ENCODE measurements at regions not wholly inside any gene's neighbourhood (a gene's known extent, or its start where the extent isn't known, plus 50 kb on each side); places are given as distances from the start of the nearest gene placed in this dataset.

DNA sequence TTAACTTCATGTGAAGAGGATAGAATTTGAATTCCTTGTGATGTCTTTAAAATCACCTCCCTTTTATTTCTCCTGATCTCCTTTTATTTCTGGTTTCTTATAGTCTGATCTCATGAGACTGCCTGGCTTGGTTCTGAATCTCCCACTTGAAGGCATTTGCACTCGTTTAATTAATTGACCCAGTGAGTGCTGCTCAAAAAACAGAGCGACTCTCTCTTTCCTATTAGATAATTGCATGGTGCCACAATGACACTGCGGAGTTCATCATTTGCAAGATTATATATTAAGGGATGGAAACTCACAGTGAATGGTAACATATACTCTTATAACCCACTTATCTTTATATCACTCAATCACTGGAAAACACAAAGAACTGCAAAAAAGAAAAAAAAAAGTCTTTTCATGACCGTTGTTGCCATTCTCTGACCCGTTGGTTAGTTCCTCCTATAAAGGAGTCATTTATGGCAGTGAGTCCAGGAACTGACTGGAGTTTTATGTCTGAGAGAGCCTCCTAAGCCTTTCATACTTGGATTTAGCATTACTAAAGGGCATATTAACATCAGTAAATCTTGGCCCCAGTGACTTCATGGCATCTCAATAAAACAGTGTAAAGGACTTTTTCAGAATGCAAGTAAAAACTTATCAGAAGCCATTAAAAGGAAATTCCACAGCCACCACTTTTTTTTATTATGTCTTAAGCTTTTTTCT is 103.3 kb upstream of the EPHA4 start:
- no peak for DNase-seq

DNA sequence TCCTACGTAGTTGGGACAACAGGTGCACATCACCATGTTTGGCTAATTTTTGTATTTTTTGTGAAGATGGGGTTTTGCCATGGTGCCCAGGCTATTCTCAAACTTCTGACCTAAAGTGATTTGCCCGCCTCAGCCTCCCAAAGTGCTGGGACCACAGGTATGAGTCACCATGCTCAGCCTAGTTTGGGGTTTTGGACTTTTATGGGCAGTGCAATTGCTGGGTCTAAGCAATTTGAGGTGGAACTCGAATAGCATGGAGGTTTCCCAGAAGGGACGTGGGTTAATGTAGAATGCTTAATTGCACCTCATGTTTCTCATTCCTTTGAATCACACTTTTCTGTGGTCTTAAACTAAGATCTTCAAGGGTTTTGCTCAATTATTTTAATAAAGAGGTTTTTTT is 102.3 kb upstream of the EPHA4 start:
- DNase-seq, result no peak

DNA sequence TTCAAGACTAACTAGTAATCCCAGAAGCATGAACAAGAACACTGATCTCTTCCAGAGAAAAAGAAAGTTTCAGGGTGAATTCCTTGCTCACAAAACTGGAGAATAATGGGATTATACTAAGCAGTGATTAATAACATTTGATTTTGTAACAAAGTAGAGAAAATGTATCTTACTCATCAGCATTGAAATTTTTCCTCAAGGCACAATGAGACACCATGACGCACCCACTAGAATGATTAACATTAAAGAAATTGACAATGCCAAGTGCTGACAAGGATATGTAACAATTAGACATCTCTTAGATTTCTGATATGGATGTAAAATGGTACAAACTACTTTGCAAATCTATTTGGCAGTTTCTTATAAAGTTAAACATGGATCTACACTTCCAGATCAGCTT is 101.1 kb upstream of the EPHA4 start:
- DNase-seq, result no peak

DNA sequence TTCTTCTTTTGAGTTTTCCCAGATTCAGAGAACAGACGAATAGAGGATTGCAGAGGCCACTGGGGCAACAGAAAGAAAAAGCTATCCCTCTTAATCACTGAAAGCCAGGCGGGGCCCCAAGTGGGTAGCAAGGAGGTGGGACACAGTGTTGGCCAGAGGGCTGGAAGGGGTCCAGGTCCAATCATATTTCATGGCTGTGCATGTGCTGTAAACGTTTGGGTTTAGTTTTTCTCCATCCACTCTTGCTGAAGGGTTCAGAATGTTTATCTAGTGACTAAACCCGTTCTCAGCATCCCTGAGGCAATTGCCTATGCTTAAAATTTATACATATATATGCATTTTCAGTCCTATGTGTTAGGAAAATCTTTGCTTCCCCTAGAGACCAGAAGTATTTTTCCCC is 99.4 kb upstream of the EPHA4 start:
- no peak for DNase-seq

DNA sequence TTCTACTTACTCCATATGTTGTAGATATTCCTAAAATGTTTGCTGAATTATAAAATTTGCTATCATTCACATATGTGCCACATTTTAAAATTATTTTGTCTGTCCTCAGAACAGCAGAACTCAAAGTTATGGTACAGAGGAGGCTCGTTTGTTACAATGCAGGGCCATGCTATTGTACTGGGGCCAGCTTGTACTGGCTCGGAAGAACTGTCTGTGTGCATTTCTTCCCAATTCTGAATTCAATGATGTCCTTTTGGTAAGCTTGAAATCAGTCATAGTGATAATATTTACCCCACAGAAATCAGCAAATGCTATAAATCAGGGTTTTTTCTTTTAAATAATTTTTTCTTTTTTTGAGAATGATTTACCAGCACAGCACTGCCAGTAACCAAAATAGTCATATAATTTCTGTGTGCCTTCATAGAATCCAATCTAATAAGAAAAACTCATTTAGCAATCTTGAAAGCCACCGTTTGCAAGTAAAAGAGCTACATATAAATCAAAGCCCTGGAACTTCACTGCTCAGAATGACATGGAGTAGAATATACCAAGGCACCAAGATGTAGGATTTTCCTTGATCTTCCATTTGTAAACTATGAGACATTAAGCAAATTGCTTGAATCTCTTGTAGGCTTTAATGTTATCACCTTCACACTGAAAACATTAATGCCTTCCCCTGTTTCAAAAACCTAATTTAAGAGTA is 90.7 kb upstream of the EPHA4 start:
- no peak for DNase-seq

DNA sequence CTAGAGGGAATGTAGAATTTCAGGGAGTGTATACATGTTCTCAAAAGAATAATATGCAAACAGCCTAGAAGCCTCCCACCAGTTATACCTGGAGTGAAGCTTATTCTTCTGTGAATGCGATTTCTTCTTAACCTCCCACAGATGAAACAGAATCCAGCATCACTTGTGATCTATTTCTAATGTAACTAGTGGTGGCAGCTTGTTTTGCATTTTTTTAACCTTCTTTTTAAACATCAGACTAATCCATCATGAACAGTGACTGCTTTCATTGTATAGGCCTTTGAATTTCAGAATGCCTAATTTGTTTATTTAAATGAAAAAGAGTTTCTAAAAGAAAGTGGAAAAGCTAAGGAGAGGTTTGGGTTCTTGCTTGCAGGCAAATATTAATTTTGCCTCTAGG is 85.7 kb upstream of the EPHA4 start:
- no peak for DNase-seq

DNA sequence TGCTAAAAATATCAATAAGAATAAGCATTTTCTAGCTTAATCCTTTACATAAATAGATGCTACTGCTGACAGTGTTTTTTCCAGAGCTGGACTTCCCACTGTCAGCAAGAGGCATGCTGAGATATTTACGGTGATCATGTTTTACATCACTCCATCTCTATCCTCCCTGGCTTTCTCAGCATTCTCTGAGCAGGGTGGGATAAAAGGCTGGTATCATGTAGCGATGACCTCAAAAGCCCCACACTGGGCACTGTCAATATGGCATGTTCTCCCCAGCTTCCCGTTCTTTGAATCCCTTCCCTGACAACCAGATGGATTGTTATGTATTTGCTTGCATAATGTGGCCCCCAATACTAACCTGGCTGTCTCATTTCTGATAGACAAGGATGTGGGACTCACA is 83.2 kb upstream of the EPHA4 start:
- DNase-seq, result no peak

DNA sequence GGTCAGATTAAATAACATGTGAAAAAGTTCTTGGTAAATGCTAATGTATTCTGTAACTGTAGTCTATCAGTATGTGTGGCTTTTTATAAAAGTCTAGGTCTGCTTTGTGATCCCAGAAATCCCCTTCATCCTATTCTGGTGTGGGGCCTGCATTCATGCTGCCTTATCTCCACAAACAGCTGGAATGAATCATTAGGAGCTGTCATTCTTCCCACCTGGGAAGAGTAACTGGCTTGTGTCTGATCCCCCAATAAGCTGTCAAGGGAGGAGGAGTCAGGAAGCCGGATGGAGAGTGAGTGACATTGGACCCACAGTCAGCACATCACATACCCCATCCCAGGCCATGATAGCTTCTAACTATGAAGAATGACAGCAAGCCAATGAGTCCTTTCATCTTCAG is 81.1 kb upstream of the EPHA4 start:
- DNase-seq, result no peak

DNA sequence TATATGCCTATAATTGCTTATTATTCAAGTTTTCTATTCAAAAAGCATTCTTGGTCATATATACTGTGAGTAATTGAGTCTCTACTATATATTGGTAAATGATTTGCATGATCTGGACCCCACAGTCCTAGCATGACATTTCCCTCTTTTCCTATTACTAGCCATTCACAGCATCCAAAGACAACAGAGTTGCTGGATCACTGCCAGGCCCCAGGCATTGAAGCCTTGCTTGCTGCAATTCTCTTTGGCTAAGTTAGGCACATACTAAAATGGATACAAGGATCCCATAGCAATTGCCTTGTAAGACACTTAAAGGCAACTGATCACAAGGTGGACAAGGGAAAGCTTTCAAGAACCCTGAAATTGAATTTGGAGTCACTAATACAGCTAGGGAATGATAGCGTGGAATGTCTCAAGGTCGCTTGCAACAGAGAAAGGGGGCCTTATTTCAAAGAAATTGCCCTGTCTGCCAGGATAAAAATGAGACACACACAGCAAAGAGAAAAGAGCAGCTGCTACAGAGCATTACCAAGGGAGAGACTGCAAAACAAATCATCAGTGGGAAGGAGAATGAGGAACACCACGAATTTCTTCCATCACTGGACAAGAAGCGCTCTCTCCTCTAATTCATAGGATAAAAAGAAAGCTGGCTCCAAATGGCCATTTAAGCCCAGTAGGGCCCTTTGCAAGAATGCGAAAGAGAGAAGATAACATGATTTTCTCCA is 77.1 kb upstream of the EPHA4 start:
- no peak for DNase-seq

DNA sequence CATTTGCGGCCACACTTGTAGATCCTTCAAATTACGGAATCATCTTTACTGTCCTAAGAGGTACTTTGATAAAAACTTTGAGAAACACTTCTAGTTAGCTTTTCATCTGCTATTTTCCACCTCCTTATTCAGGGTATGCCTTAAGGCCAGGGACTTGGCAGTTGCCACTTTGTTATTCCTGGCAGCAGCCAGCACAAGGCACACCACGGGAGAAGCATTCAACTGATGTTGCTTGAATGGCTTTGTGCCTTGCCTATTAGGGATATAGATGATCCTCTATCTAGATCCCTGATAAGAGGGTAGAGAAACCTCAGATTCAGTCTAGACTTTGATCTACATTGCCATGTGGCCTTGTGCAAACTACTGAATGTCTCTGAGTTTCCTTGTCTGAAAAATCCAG is 70.3 kb upstream of the EPHA4 start:
- no peak for DNase-seq

DNA sequence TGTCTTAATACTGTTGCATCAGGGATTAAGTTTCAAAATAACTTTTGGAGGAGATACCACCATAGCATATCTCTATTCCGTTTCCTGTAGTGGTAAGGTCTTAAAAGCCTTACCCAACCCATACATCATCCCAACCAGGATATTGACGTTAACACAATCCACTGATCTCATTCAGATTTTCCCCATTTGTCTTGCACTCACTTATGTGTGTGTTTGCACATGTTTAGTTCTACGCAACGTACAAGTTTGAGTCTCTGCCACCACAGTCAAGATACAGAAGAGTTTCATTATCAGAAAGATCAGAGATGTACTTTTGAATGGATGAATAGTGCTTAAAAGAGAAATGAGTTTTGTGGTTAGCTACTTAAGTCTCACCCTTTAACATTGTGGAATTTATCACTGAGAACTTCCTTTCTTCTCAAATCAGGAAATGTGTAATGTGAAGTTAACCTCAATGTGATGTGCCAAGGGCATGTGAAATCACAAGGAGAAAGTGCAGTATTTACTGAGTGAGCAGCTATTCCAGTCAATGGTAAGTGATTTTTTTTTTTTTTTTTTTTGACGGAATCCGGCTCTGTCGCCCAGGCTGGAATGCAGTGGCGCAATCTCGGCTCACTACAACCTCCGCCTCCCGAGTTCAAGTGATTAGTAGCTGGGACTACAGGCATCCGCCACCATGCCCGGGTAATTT is 69.2 kb upstream of the EPHA4 start:
- peak; percentile 41 for DNase-seq

DNA sequence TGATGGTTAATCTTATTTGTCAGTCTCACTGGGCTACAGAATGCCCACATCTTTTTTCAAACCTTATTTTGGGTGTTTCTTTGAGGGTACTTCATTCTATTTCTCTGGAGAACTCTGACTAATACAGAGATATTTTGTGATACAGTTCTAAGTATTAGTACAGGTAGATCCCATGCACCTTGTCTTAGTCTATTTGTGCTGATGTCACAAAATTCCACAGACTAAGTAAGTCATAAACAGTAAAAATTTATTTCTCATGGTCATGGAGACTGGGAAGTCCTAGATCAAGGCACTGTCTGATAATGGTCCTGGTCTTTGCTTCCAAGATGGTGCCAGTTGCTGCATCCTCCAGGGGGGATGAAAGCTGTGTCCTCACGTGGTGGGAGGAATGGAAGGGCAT is 68.6 kb upstream of the EPHA4 start:
- DNase-seq, result no peak

DNA sequence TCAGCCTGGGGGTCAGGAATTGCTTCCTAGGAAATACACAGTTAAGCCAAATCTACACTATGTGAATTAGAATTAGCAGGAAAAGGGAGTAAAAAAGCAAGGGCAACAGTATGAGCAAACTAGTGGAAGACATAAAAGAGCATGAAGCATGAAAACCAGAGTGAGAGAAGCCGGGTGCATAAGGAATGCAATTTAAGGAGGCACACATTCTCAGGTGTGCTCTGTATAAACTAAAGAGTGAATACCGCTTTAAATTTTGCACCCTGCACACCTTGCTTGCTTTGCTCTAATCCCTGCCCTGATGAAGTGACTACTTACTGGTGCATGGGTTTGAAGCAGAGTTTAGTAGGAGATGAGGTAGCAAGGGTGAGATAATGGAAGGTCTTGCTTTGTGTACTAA is 65.7 kb upstream of the EPHA4 start:
- DNase-seq, result no peak

DNA sequence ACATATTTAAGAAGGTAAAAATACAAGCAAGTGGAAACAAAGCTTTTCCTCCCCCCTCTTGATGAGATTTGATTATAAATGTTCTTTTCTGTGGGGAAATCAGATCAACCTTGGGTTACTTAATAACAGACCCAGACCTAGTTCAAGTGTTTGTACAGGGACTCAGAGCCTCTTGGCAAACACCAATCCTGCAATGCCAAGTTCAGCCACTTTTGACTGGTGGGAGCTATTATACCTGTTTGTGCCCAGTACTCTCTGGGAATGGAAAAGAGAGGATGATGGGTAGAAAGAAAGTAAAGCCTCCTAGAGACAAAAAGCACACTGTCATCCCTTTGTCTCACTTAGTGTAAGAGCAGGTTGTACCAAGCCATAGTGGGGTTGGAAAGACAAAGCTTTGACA is 63.8 kb upstream of the EPHA4 start:
- no peak for DNase-seq

DNA sequence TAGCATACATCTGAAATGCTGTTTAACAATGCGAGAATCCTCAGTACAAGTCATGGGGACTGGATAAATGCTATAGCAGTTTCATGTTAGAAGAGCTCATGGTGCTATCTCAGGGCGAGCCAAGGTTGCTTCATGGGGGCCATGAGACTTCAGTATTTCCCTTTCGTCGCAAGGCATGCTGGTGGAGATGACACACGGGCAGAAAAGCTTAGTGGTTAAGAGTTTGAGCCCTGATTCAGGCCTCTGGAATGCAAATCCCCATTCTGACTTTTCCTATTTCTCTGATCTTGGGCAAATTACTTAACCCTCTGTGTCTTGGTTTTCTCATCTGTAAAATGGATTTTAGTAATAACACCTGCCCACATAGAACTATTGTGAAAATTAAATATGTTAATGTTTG is 57.4 kb upstream of the EPHA4 start:
- no peak for DNase-seq

DNA sequence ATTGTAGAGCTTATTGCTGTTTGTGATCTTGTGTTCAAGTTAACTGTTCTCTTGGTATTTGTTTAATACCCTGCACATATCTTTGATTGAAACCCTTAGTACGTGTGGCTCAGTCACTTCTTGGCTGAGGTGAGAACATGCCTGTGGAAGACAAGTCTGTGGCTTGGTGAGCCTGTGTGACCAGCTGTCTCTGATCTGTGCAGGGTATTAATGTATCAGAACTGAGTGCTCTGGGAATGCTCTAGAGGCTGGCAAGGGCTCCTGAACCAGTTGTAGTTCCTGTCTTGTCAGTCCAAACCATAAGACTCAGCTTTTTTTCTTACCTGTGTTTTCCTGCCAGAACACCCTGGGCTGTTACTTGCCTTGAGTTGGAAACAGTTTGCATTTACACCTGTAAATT is 52.4 kb upstream of the EPHA4 start:
- DNase-seq, result no peak
